ENCODE measurements at regions not wholly inside any gene's neighbourhood (a gene's known extent, or its start where the extent isn't known, plus 50 kb on each side); places are given as distances from the start of the nearest gene placed in this dataset.
"Not testable (repeated sequence)": the region's sequence is repeated elsewhere in the genome, so short reads cannot be mapped to it uniquely, and the experiment has no call there.

DNA sequence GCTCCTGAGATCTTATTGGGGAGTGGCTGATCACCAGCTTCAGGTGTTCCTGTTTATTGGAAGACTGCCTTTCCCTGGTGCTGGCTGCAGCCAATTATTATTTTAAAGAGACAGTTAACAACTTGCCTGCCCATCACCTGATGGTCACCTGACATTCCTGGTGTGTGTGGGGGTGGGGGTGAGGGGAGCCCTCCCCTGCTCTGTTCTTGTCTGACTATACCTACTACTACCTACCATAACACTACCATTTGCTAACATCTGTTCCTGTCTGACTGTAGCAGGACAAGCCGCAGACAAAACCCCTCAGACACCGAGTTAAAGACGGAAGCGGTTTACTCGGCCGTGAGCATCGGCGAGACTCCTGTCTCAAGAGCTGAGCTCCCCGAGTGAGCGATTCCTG lies 54.9 kb upstream of the NBPF3 start:
- Histone ChIP-seq H3K9me3 (replicated peaks) (peaks cover 6% of the 10 kb centered on the region), H3K4me3 (no peak overlapping the region), H3K36me3 (no peaks in the 10 kb centered on the region), H3K4me1 (replicated peaks) (no peaks in the 10 kb centered on the region), H3K27ac (no peak overlapping the region), H3K27me3 (replicated peaks) (peaks cover 4% of the 10 kb centered on the region; the same call in 1 of the 2 replicates)
- no peak for DNase-seq (ENCODE audit: low read depth in 1 of 2, low spot score in 2 of 2)

DNA sequence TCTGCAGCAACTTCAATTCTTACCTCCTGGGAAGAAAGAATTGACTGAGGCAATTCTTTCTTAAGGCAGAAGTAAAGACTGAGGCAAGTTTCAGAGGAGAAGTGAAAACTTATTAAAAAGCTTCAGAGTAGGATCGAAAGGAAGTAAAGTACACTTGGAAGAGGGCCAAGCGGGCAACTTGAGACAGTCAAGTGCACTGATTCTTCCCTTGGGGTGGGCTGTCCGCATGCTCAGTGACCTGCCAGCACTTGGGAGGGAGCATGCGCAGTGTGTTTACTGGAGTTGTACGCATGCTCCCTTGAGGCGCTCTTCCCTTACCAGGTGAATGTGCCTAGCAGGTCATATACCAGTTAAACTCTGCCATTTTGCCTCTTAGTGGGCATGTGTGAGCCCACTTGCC lies 55.3 kb upstream of the NBPF3 start:
- Histone ChIP-seq H3K4me1 (replicated peaks) (peaks cover 2% of the 10 kb centered on the region), H3K27me3 (replicated peaks) (peaks cover 4% of the 10 kb centered on the region; the same call in 1 of the 2 replicates), H3K4me3 (no peak overlapping the region)

DNA sequence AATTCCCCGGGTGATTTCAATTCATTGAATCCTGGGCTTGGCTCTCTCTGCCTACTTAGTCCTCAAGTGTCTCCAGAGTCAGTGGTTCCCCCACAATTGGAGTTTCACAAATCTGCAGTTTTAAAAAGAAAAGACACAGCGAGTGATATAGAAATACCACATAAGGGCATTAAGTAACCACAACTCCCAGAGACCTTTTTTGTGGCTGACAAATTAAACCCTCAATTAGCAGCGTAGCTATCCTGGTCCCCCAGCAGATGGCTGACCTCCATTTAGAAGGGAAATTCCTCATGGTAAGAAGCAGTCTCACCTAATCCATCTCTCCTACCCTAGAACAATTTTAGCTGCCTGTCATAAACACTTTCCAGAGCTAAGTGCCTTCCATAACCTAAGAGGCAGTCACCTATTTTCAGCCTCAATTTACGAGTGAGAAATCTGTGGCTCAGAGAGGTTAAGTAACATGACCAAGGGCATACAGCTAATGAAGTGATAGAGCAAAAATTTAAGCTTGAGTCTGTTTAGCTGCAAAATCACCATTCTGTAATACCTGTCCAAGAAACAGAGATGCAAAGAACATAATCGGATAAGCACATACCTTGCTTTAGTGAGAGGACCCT lies 56.0 kb upstream of the NBPF3 start:
- H3K36me3 ChIP-seq = no peaks in the 10 kb centered on the region
- peaks cover 6% of the 10 kb centered on the region for H3K9me3 ChIP-seq (replicated peaks)
- peaks cover 9% of the 10 kb centered on the region for H3K4me1 ChIP-seq (replicated peaks)
- no peak overlapping the region for H3K27ac ChIP-seq
- no peak for DNase-seq (ENCODE audit: low read depth in 1 of 2, low spot score in 2 of 2)
- peaks cover 4% of the 10 kb centered on the region; the same call in 1 of the 2 replicates for H3K27me3 ChIP-seq (replicated peaks)
- H3K4me3 ChIP-seq = no peak overlapping the region

More for the DNA sequence above, 55.3 kb upstream of the NBPF3 start:
- Histone ChIP-seq H3K27ac (no peak overlapping the region), H3K36me3 (no peaks in the 10 kb centered on the region), H3K9me3 (replicated peaks) (peaks cover 6% of the 10 kb centered on the region)
- no peak for DNase-seq (ENCODE audit: low read depth in 1 of 2, low spot score in 2 of 2)

DNA sequence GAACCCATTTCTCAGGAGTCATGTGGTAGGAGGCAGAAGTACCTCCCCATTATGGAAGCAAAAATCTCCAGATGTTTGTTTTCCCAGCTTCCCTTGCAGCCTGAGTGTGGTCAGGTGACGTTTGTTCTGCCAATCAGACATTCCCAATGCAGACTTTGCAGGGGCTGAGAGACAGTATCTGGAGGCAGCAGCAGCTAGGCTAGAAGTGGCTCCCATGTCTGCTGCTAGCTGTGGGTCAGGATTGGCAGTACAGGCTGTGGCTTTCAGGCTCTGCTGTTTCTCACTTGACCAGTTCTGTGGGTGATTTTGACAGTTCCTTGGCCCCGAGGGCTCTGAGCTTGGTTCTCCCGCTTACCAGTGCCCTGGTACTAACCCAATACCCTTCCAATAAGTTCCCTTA lies 58.6 kb upstream of the NBPF3 start:
- DNase-seq (ENCODE audit: low read depth in 1 of 2, low spot score in 2 of 2) = no peak
- H3K4me1 ChIP-seq (replicated peaks) = peaks cover 15% of the 10 kb centered on the region
- H3K4me3 ChIP-seq = no peak overlapping the region
- H3K27me3 ChIP-seq (replicated peaks) = peaks cover 4% of the 10 kb centered on the region; the same call in 1 of the 2 replicates
- H3K36me3 ChIP-seq = no peaks in the 10 kb centered on the region
- H3K9me3 ChIP-seq (replicated peaks) = peaks cover 6% of the 10 kb centered on the region
- no peak overlapping the region for H3K27ac ChIP-seq

DNA sequence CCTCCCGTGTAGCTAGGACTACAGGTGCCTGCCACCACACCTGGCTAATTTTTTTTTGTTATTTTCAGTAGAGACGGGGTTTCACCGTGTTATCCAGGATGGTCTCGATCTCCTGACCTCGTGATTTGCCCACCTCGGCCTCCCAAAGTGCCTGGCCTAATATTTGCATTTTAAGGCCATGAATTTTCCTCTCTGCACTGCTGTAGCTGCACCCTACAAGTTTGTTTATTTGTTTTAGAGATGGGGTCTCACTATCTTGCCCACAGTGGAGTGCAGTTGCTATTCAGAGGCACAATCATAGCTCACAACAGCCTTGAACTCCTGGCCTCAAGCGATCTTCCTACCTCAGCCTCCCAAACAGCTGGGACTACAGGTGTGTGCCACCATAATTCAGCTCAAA lies 59.8 kb upstream of the NBPF3 start:
- H3K4me1 ChIP-seq (replicated peaks) = peaks cover 15% of the 10 kb centered on the region
- not testable (repeated sequence) for H3K9me3 ChIP-seq (replicated peaks); H3K27me3 ChIP-seq (replicated peaks); H3K4me3 ChIP-seq; DNase-seq (ENCODE audit: low read depth in 1 of 2, low spot score in 2 of 2); H3K27ac ChIP-seq; H3K36me3 ChIP-seq

DNA sequence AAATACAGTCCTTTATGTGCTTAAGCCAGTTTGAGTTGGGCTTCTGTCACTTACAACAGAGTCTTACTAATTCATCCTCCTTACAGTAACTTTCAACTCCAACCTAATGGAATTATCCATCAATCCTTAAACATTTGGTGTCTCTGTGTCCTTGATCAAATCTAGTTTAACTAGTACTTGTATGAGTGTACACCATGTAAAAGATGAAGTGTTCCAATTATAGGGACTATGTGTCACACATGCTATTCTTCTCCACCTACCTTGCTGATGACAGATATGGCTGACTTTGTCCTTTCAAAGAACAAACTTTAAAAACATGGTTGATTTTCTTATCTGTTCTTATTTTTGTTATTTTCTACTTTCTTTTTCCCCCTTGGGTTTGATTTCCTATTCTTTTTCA lies 60.4 kb upstream of the NBPF3 start:
- peak overlapping the region; percentile 23 for H3K27ac ChIP-seq
- H3K36me3 ChIP-seq = no peaks in the 10 kb centered on the region
- H3K9me3 ChIP-seq (replicated peaks) = peaks cover 6% of the 10 kb centered on the region
- H3K4me3 ChIP-seq = no peak overlapping the region
- H3K27me3 ChIP-seq (replicated peaks) = peaks cover 4% of the 10 kb centered on the region; the same call in 1 of the 2 replicates
- DNase-seq (ENCODE audit: low read depth in 1 of 2, low spot score in 2 of 2) = no peak
- H3K4me1 ChIP-seq (replicated peaks) = peaks cover 15% of the 10 kb centered on the region

DNA sequence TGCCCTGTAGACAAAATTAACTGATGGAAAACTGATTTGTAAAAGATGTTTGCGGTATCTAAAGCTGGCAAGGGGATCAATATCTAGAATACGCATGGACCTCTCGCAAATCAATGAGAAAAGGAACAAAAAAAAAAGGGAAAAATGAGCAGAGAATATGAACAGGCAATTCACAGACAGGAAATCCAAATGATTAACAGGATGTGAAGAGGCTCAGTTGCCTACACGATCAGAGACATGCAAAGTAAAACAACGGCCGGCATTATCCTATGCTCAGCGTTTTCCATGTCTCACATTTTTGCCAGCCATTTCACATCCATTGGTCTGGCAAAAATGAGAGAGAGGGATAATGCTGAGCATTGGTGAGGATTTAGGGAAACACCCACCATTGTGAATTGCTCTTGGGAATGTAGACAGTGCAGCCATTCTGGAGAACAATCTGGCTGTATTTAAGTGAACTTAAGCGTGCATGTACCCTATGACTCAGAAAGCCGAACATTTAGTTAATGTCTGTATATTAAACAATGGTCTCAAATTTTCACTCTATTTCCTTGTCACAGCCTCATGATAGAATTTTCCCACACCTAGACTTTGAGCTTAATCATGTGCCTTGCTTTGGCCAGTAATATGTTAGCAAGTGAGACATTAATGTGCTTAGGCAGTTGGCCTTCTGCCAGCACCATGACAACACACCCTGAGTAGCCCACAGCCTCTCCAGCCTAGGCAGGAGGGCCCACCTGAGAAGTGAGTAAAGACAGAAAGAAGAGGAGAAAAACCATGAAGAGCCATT lies 61.0 kb upstream of the NBPF3 start:
- Histone ChIP-seq H3K36me3 (no peaks in the 10 kb centered on the region), H3K27ac (peak overlapping the region; percentile 23), H3K4me3 (no peak overlapping the region), H3K27me3 (replicated peaks) (no peaks in the 10 kb centered on the region), H3K9me3 (replicated peaks) (peaks cover 6% of the 10 kb centered on the region), H3K4me1 (replicated peaks) (peaks cover 15% of the 10 kb centered on the region)
- DNase-seq (ENCODE audit: low read depth in 1 of 2, low spot score in 2 of 2) = peak; percentile 54 to 65

DNA sequence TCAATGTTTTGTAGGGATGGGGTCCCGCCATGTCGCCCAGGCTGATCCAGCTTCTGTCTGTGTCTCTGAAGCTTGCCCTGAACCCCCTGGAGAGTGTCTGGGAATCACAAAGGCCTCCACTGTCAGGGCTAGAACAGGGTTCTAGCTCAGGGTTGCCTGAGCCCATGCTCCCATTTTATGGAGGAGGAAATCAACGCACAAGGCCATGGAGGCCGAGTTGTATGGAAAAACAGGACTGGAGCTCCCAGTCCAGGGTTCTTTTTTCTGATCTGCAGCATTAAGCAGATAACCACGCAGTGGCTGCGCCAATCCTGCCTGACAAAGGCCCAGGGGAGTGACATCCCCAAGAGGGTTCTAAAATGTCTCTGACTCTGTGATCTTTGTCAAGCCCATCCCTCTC lies 67.6 kb upstream of the NBPF3 start:
- no peaks in the 10 kb centered on the region for H3K9me3 ChIP-seq (replicated peaks)
- no peaks in the 10 kb centered on the region for H3K36me3 ChIP-seq
- no peak overlapping the region for H3K27ac ChIP-seq
- DNase-seq (ENCODE audit: low read depth in 1 of 2, low spot score in 2 of 2) = no peak
- H3K27me3 ChIP-seq (replicated peaks) = no peaks in the 10 kb centered on the region
- H3K4me3 ChIP-seq = no peak overlapping the region
- H3K4me1 ChIP-seq (replicated peaks) = 0 out of 2 replicates have a peak, but pooled peaks cover 4% of the 10 kb centered on the region

DNA sequence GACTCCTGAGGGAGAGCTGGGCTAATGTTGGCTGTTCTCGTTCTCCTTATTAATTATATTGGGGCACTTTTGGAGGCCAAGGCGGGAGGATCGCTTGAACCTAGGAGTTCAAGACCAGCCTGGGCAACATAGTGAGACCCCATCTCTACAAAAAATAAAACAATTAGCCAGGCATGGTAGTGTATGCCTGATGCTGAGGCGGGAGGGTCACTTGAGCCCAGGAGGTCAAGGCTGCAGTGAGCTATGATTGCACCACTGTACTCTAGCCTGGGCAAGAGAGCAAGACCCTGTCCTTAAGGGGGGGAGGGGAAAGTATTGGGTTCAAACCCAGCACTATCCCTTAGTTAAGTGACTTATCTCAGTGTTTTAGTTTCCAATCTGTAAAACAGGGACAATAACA lies 70.0 kb upstream of the NBPF3 start:
- Histone ChIP-seq H3K9me3 (replicated peaks) (no peaks in the 10 kb centered on the region), H3K4me3 (no peak overlapping the region), H3K4me1 (replicated peaks) (0 out of 2 replicates have a peak, but pooled peaks cover 4% of the 10 kb centered on the region), H3K27ac (no peak overlapping the region), H3K27me3 (replicated peaks) (no peaks in the 10 kb centered on the region), H3K36me3 (no peaks in the 10 kb centered on the region)
- no peak for DNase-seq (ENCODE audit: low read depth in 1 of 2, low spot score in 2 of 2)

DNA sequence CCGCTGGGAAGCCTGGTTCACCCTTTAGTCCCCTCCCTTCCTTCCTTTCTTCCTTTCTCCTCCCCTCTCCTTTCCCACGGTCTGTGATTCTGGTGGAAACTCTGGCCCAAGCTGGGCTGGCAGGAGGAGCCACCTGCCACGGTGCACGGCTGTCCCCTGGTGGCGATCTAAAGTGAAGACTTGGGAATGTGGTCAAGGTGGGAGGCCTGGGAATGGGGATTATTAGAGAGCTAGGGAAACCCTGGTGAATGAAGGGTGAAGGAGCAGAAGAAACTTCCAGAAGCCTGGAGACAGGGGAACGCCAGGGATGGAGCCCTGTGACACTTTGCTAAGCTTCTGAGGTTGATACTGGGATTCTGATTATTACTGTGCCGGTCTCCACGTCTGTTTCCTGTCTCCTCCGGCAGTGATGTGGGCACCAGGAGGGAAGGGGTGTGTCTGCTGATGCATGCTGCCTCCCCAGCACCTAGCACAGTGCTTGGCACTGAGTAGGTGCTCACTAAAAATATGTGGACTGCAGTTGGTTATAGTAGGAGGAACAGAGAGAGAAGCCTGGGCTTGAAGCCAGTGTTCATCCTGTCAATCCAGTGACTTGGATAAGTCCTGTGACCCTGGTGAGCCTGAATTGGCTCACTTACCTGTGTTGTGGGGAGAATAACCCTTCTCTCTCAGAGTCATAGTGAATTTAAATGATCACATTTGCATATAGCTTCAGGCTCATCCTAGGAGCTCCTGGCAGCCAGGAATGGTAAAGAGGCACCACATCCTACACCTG lies 71.2 kb upstream of the NBPF3 start:
- H3K36me3 ChIP-seq = no peaks in the 10 kb centered on the region
- H3K4me1 ChIP-seq (replicated peaks) = 0 out of 2 replicates have a peak, but pooled peaks cover 4% of the 10 kb centered on the region
- no peaks in the 10 kb centered on the region for H3K9me3 ChIP-seq (replicated peaks)
- H3K4me3 ChIP-seq = no peak overlapping the region
- H3K27ac ChIP-seq = no peak overlapping the region
- H3K27me3 ChIP-seq (replicated peaks) = no peaks in the 10 kb centered on the region
- DNase-seq (ENCODE audit: low read depth in 1 of 2, low spot score in 2 of 2) = peak; percentile 68 to 82

DNA sequence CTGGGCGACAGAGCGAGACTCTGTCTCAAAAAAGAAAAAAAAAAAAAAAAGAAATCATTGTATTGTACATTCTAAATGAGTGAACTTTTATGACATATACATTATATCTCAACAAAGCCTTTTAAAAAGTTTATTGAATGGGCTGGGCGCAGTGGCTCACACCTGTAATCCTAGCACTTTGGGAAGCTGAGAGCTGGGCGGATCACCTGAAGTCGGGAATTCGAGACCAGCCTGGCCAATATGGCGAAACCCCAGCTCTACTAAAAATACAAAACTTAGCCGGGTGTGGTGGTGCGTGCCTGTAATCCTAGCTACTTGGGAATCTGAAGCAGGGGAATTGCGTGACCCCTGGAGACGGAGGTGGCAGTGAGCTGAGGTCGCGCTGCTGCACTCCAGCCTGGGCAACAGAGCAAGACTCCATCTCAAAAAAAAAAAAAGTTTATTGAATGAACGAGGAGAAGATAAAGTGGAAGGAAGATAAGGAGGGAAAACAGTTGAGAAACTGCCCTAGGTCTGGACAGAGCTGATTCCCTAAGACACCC lies 71.9 kb upstream of the NBPF3 start:
- H3K27me3 ChIP-seq (replicated peaks); H3K9me3 ChIP-seq (replicated peaks); H3K4me3 ChIP-seq; H3K4me1 ChIP-seq (replicated peaks); DNase-seq (ENCODE audit: low read depth in 1 of 2, low spot score in 2 of 2); H3K27ac ChIP-seq; H3K36me3 ChIP-seq: not testable (repeated sequence)

DNA sequence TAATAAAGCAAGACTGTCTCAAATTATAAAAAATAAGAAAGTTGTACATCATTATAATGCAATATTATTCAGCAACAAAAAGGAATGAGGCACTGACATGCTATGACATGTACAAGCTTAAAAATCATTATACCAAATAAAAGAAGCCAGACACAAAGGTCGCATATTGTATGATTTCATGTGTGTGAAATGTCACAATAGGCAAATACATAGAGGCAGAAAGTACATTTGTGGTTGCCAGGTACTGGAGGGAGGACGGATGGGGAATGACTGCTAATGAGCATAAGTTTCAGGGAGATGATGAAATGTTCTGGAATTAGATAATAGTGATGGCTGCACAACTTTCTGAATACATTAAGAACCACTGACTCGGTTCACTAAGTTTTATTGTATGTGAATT lies 73.6 kb upstream of the NBPF3 start:
- Histone ChIP-seq H3K36me3 (no peaks in the 10 kb centered on the region), H3K27me3 (replicated peaks) (no peaks in the 10 kb centered on the region), H3K4me1 (replicated peaks) (0 out of 2 replicates have a peak, but pooled peaks cover 4% of the 10 kb centered on the region), H3K4me3 (no peak overlapping the region), H3K9me3 (replicated peaks) (no peaks in the 10 kb centered on the region), H3K27ac (no peak overlapping the region)
- DNase-seq (ENCODE audit: low read depth in 1 of 2, low spot score in 2 of 2) = no peak

DNA sequence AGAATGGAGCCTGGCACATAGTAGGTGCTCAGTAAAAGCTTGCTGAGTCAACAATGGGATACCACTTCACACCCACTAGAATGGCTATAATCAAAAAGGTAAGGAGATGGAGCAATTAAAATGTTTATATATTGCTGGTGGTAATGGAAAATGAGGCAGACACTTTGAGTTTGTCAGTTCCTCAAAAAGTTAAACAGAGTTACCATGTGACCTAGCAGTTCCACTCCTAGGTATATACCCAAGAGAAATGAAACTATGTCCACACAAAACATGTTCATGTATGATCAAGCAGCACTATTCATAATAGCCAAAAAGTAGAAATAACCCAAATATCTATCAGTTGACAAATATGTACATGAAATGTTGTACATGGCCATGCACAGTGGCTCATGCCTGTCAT lies 74.8 kb upstream of the ECE1 start:
- DNase-seq (ENCODE audit: low read depth in 1 of 2, low spot score in 2 of 2) = no peak
- Histone ChIP-seq H3K4me1 (replicated peaks) (0 out of 2 replicates have a peak, but pooled peaks cover 4% of the 10 kb centered on the region), H3K27me3 (replicated peaks) (no peaks in the 10 kb centered on the region), H3K36me3 (no peaks in the 10 kb centered on the region), H3K4me3 (no peak overlapping the region), H3K9me3 (replicated peaks) (no peaks in the 10 kb centered on the region), H3K27ac (no peak overlapping the region)

Data from SJSA1 (cell line).